22Rv1 (cell line): ENCODE measurements at regions not wholly inside any gene's neighbourhood (a gene's known extent, or its start where the extent isn't known, plus 50 kb on each side); places are given as distances from the start of the nearest gene placed in this dataset.

ENCODE experiments used
- H3K27ac ChIP-seq: fragments of 450-650 bp; 2 replicates; pipeline ENCODE4 v1.5.1; 2017
- ZFX ChIP-seq: fragments of 450-650 bp; IDR thresholded peaks from 2 replicates; pipeline ENCODE4 v1.6.1; 2017; ENCODE audit warnings: antibody characterized with exemption, borderline replicate concordance
- TF ChIP-seq, protein P1 (sequence below): fragments of 450-650 bp; IDR thresholded peaks from 2 replicates; pipeline ENCODE4 v1.5.1; 2017; ENCODE audit warnings: mild to moderate bottlenecking

- no peak overlapping the region for H3K27ac ChIP-seq
Observed at GRCh38 chr2:120869730-120870466, 134.2 kb downstream of the GLI2 start.

DNA sequence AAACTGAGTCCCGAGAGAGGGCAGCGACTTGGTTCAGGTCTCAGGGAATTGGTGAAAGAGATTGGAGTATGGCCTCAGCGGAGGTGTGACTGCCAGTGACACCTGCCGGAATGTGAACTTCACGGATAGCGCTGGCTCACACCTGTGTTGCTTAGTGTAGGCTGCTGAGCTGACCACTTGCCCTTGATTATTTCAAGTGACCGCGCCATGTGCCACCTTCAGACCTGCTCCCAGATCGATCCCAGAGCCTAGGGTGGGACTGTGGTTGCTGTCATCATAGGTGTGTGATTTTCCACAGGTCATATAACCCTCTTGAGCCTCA lies 134.8 kb downstream of the GLI2 start:
- H3K27ac ChIP-seq, result no peak overlapping the region
- TF ChIP-seq ZFX, result no peak
- TF ChIP-seq, protein P1, sequence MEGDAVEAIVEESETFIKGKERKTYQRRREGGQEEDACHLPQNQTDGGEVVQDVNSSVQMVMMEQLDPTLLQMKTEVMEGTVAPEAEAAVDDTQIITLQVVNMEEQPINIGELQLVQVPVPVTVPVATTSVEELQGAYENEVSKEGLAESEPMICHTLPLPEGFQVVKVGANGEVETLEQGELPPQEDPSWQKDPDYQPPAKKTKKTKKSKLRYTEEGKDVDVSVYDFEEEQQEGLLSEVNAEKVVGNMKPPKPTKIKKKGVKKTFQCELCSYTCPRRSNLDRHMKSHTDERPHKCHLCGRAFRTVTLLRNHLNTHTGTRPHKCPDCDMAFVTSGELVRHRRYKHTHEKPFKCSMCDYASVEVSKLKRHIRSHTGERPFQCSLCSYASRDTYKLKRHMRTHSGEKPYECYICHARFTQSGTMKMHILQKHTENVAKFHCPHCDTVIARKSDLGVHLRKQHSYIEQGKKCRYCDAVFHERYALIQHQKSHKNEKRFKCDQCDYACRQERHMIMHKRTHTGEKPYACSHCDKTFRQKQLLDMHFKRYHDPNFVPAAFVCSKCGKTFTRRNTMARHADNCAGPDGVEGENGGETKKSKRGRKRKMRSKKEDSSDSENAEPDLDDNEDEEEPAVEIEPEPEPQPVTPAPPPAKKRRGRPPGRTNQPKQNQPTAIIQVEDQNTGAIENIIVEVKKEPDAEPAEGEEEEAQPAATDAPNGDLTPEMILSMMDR, result no peak

More at GRCh38 chr2:120869730-120870466, 134.2 kb downstream of the GLI2 start:
- TF ChIP-seq, protein P1, result no peak
- TF ChIP-seq ZFX, result no peak

DNA sequence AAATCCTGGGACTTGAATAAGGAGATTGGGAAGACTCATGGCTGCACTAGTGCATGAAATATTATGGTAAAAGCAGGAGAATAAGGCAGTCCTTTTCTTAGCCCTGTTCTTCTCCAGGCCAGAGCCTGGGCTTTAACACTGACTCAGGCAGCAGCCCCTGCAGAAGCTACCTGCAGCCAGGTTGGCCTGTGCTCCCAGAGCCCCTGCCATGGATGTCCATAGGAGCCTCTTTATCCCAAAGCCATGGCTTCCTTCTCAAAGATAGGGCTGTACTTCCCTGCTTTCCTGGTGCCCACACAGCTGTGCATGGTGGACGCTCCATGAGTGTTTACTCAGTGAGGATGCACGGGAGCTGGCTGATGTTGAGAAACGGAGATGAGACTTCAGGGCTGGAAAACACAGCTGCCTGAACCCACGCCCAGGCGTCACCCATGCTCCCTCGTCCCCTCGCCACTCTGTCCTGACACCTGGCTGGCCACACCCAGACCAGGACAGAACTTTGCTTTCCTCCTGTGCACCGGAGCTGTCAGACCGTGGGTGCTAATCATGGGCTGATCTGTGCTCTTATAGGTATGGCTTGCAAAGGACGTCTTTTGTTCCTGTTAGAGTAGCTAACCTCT lies 135.5 kb downstream of the GLI2 start:
- no peak overlapping the region for H3K27ac ChIP-seq
- TF ChIP-seq, protein P1, result no peak
- TF ChIP-seq ZFX, result no peak

- H3K27ac ChIP-seq, result no peak overlapping the region
- TF ChIP-seq, protein P1, result no peak
- TF ChIP-seq ZFX, result no peak
Observed at GRCh38 chr2:120871881-120872620, 136.4 kb downstream of the GLI2 start.

DNA sequence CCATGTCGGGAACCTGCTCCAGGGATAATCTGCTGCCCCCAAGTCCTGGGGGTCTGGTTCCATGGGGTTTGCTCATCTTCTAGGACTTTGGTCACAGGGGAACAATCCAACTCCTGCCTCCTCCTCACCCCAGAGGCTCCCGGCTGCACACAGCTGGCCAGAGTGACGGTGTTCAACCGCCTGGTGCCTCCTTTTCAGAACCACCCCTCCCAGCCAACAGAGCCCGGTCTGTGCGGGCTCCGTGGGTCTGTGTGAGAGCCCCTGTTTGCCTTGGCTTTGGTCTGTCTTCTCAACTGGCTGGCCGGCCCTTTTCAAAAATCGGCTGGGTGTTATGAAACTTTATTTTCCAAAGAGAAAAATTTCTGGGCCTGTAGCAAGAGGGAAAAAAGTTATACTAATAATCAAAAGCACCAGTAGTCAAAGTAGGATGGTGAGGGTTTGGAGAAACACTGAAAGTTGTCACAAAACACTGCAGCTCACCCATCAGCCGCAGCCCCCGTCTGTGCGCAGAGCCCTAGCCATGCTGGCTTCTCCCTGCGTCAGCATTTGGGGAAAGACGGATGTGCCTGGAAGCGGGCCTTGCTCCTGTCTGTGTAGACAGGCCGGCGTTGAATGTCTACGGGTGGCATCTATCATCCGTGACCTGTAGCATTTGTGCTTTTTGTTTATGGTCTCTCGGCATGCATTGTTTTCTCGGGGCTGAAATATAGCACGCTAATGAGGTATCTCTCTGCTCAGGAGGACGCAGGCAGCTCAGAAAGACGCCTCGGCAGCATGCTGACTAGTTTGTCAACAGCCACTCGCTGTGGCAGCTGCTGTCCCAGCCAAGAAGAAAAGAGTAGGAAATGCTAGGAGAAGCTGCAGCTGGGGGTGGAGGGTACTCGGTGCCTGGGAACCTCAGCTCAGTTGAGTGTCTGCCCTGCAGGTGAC lies 138.6 kb downstream of the GLI2 start:
- no peak for TF ChIP-seq ZFX
- TF ChIP-seq, protein P1, result no peak

GRCh38 chr2:120874888-120875275 lies 139.2 kb downstream of the GLI2 start:
- no peak overlapping the region for H3K27ac ChIP-seq
- TF ChIP-seq, protein P1, result no peak
- no peak for TF ChIP-seq ZFX

More for the DNA sequence above, 138.6 kb downstream of the GLI2 start:
- no peak overlapping the region for H3K27ac ChIP-seq
